COLO668 (cell line): ENCODE measurements at regions not wholly inside any gene's neighbourhood (a gene's known extent, or its start where the extent isn't known, plus 50 kb on each side); places are given as distances from the start of the nearest gene placed in this dataset.
A peak's percentile ranks its signal among the peaks of the same experiment; 100 is the strongest.

ENCODE experiments used
- DNase-seq: peaks from one replicate; lab custom pipeline; 2025; ENCODE audit not compliant: unreplicated experiment; lab: John Stamatoyannopoulos, UW

DNA sequence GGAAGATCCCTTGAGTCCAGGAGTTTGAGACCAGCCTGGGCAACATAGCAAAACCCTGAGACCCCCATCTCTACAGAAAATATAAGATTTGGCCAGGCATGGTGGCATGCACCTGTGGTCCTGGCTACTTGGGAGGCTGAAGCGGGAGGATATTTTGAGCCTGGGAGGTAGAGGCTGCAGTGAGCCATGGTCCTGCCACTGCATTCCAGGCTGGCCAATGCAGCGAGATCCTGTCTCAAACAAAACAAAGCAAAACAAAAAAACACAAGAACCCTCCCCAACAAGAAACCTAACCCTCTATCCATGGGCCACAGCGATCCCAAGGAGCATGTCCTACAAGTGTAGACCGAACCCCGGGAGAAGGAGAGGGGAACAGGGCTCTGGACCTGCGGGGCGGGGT is 133.3 kb downstream of the MGAT5B start:
- DNase-seq: no peak

GRCh38 chr17:77002103-77003045 is 134.2 kb downstream of the MGAT5B start:
- peak; percentile 47 for DNase-seq

DNA sequence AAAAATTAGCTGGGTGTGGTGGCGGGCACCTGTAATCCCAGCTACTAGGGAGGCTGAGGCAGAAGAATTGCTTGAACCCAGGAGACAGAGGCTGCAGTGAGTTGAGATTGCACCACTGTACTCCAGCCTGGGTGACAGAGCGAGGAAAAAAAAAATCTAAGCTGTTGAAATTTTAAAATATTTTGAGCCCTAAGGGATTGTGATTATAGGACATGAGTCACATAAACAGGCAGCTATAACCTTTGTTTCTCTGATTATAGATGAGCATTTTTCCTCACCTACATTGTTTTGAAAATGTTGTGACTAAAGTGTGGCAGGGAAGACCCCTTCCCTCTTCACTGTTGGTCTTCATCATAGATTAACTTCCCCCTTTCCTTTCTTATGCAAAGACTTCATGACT is 135.5 kb downstream of the MGAT5B start:
- DNase-seq: no peak

DNA sequence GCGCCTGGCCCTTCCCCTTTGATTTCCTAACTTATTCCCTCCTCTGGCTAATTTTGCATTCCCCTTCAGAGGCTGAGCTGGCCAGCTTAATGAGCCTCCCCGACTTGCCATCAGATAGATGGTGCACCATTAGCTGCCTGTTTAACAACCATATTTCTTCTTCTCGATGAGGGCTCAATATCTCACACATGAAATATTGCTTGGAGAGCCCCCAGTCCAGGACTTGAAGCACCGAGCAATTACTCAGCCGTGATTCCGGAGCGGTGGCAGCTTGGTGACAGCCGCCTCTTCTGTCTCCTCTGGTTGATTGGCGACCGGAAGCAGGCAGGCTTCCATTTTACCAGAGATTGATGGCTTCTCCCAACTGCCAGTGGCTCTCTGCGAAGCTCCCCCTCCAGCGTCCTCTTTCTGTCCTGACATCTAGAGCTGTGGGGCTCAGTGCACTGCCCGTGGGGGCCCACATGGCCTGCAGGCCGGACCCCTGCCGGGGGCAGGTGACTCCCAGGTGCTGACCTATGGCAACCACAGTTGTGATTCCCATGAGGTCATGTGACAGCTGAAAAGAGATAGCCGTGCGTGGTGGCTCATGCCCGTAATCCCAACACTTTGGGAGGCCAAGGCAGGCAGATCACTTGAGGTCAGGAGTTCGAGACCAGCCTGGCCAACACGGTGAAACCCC is 133.7 kb upstream of the SEC14L1 start:
- DNase-seq: no peak

DNA sequence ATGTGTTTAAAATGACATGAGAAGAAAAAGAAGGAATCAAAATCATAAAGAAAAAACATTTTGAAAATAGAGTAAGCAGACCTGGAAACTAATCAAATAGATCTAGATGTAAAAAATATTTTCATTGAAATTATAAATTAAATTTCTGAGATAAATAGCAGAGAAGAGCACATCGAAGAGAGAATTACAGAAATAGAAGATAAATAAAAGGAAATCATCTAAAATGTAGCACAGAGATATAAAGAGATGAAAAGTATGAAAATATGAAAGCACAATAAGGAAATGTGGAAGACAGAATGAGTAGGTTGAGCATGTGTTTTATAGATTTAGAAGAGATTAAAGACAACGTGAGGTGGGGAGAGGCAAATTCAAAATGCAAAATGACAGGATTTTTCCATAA is 130.9 kb upstream of the SEC14L1 start:
- no peak for DNase-seq

GRCh38 chr17:77010667-77011066 is 130.1 kb upstream of the SEC14L1 start:
- no peak for DNase-seq

GRCh38 chr17:77011173-77012011 is 129.4 kb upstream of the SEC14L1 start:
- peak; percentile 22 for DNase-seq

- no peak for DNase-seq
Observed at GRCh38 chr17:77018504-77018903, 122.3 kb upstream of the SEC14L1 start.

- no peak for DNase-seq
Observed at GRCh38 chr17:77019893-77020379, 120.8 kb upstream of the SEC14L1 start.

- no peak for DNase-seq
Observed at GRCh38 chr17:77020973-77021372, 119.8 kb upstream of the SEC14L1 start.

DNA sequence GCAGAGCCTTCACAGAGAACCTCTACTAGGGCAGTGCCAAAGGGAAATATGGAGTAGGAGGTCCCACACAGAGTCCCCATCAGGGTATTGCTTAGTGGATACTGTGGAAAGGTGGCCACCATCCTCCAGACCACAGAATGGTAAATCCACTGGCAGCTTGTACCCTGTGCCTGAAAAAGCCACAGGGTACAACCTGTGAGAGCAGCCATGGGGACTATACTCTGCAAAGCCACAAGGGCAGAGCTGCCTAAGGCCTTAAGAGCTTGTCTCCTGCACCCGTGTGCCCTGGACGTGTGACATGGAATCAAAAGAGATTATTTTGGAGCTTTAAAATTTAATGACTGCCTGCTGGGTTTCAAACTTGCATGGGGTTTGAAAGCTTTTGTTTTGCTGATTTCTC is 118.0 kb upstream of the SEC14L1 start:
- DNase-seq: no peak

- DNase-seq: no peak
Observed at GRCh38 chr17:77025781-77026180, 115.0 kb upstream of the SEC14L1 start.

DNA sequence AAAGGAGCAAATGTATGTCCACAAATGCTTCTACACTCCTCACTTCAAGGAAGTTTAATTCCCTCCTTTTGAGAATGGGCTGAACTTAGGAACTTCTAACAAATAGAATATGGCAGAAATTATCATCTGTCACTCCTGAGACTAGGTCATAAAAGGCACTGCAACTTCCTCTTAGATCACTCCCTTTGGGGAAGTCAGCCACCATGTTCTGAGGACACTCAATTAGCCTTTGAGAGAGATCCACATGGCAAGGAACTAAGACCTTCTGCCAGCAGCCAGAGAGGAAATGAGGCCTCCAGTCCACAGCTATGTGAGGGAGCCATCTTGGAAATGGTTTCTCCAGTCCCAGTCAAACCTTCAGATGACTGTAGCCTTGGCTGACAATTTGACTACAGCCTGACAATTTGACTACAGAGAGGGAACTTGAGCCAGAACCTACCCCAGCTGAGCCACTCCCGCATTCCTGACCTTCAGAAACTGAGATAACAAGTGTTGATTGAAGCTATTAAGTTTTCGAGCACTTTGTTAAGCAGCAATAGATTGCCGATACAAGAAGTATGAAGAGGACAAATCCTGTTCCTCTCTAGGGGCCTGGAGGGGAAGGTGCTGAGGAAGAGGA is 113.4 kb upstream of the SEC14L1 start:
- no peak for DNase-seq

GRCh38 chr17:77028900-77029299 is 111.9 kb upstream of the SEC14L1 start:
- DNase-seq: no peak

GRCh38 chr17:77032929-77033328 is 107.8 kb upstream of the SEC14L1 start:
- DNase-seq: no peak

DNA sequence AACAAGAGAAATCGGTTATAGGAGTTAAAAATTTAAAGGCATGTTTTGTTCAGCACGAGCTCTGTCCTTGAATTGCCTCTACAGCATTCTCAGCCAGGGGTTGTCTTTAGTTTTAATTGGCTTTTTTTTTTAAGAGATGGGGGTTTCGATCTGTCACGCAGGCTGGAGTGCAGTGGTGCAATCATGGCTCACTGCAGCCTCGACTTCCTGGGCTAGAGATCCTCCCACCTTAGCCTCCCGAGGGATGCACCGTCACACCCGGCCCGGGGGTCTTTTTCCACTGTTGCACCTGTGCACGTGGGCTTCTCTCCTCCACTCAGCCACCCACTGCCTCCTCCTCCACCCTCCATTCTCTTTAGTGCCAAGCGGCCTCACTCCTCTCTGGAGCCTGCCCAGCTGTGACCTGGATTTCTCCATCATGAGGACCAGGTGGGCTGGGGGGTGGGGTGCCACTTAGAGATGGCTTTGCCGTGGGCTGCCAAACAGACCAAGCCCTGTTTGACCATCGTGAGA is 106.8 kb upstream of the SEC14L1 start:
- no peak for DNase-seq

GRCh38 chr17:77034677-77035424 is 105.9 kb upstream of the SEC14L1 start:
- DNase-seq: no peak

DNA sequence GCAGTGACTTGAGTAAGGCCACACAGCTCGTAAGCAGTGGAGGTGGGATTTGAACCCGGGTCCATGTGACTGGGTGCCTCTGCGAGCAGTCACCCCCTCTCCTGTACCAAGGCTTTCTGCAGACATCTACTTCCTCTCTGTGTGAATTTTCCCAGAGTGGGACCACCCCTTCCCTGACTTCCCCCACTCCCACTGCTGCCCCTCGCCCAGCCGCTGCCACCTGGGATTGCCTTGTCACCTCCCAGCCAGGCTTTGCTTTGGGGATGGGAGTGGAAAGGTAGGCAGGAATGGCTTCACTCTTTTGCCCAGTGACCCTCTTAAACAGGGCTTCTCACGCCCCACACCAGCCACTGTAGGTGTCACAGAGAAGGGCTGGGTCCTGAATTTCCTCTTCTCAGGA is 105.2 kb upstream of the SEC14L1 start:
- DNase-seq: no peak

DNA sequence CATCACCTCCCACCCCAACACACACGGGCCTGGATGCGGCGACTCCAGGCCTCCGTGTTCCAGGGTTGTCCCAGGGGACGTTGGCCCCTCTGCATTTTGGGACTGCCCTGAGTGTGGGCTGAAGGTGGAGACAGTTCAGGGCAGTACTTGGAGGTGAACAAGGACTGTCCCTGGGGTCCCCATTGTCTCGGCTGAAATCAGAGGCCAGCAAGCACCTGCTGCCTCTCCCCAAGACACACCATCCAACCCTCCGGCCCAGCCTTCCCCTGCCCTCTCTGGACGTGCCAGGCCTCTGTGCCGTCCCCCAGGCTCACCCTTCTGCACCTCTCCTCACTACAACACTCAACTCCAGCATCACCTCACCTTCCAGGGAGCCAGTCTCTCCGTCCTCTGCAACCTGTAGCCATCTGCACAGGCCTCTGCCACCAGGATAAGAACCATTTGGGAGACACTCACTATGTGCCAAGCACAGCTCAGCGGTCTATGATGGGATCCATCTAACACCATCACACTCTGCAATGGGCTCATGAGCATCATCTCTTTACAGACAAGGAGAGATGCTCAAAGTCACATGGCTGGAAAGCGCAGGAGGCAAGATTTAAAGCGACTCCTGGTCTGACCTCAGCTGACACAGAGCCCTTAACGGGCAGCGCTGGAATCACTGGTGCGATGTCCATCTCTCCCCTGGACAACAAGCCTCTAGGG is 104.5 kb upstream of the SEC14L1 start:
- DNase-seq: no peak
